HFFc6 (cell line): ENCODE measurements at regions not wholly inside any gene's neighbourhood (a gene's known extent, or its start where the extent isn't known, plus 50 kb on each side); places are given as distances from the start of the nearest gene placed in this dataset.
"Not testable (repeated sequence)": the region's sequence is repeated elsewhere in the genome, so short reads cannot be mapped to it uniquely, and the experiment has no call there.

ENCODE experiments used
- DNase-seq: peaks from one replicate; pipeline ENCODE4 v3.0.0-alpha.2; 2018
- H3K27ac Mint-ChIP-seq: 2 replicates; pipeline ENCODE4 v1.8.0; 2020; ENCODE audit warnings: mild to moderate bottlenecking, mixed read lengths
- H3K27me3 Mint-ChIP-seq: 2 replicates; pipeline ENCODE4 v1.8.0; 2021; ENCODE audit warnings: mild to moderate bottlenecking, moderate library complexity, mixed read lengths; ENCODE audit not compliant: insufficient read depth
- H3K36me3 Mint-ChIP-seq: 2 replicates; pipeline ENCODE4 v1.8.0; 2021; ENCODE audit warnings: low read depth, mixed read lengths
- H3K4me1 Mint-ChIP-seq: 2 replicates; pipeline ENCODE4 v1.8.0; 2020; ENCODE audit warnings: low read depth, mixed read lengths
- H3K4me3 Mint-ChIP-seq: 2 replicates; pipeline ENCODE4 v1.8.0; 2020; ENCODE audit warnings: mild to moderate bottlenecking, moderate library complexity, mixed read lengths
- H3K9me3 Mint-ChIP-seq: 2 replicates; pipeline ENCODE4 v1.8.0; 2020; ENCODE audit warnings: mild to moderate bottlenecking, mixed read lengths
- TF ChIP-seq, protein P1 (sequence below): fragments of 200-600 bp; sonication (generic); IDR thresholded peaks from 2 replicates; pipeline ENCODE4 v1.5.0; 2021; ENCODE audit warnings: antibody characterized with exemption, mild to moderate bottlenecking

DNA sequence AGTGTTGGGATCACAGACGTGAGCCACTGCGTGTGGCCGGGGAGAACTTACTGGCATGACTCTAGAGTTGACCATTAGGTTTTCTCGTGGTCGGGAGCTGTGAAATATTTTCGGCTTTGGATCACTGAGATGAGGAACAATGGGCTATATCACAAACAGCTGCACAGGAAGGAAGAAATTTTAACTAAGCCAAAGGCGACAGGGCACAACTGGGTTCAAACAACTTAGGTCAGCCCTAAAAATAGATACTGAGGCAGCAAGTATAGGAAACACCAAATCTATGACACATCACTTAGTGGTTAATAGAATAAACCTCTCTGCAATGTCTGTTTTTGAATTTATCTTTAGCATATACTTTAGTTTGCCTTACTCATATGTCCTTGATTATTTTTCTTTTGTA lies 162.9 kb downstream of the LRIG3 start:
- H3K9me3 Mint-ChIP-seq = no peaks in the 10 kb centered on the region; the same call in 1 of the 2 replicates
- TF ChIP-seq, protein P1, sequence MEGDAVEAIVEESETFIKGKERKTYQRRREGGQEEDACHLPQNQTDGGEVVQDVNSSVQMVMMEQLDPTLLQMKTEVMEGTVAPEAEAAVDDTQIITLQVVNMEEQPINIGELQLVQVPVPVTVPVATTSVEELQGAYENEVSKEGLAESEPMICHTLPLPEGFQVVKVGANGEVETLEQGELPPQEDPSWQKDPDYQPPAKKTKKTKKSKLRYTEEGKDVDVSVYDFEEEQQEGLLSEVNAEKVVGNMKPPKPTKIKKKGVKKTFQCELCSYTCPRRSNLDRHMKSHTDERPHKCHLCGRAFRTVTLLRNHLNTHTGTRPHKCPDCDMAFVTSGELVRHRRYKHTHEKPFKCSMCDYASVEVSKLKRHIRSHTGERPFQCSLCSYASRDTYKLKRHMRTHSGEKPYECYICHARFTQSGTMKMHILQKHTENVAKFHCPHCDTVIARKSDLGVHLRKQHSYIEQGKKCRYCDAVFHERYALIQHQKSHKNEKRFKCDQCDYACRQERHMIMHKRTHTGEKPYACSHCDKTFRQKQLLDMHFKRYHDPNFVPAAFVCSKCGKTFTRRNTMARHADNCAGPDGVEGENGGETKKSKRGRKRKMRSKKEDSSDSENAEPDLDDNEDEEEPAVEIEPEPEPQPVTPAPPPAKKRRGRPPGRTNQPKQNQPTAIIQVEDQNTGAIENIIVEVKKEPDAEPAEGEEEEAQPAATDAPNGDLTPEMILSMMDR = no peak
- peaks cover 7% of the 10 kb centered on the region for H3K36me3 Mint-ChIP-seq
- DNase-seq = peak; percentile 90
- H3K4me1 Mint-ChIP-seq = peaks cover 33% of the 10 kb centered on the region
- H3K4me3 Mint-ChIP-seq = peak overlapping the region; percentile 64
- peak overlapping the region; percentile 93 for H3K27ac Mint-ChIP-seq
- H3K27me3 Mint-ChIP-seq = no peaks in the 10 kb centered on the region

DNA sequence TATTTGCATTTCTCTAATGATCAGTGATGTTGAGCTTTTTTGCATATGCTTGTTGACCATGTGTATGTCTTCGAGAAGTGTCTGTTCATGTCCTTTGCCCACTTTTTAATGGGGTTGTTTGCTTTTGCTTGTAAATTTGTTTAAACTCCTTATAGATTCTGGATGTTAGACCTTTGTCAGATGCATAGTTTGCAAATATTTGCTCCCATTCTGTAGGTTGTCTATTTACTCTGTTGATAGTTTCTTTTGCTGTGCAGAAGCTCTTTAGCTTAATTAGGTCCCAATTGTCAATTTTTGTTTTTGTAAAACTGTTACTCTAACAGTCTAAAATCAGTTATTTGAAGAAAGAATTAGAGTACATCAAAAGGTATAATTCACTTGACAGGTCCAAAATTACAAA lies 160.6 kb downstream of the LRIG3 start:
- not testable (repeated sequence) for DNase-seq, H3K9me3 Mint-ChIP-seq, H3K4me3 Mint-ChIP-seq, H3K27ac Mint-ChIP-seq, H3K36me3 Mint-ChIP-seq, H3K27me3 Mint-ChIP-seq
- peaks cover 44% of the 10 kb centered on the region for H3K4me1 Mint-ChIP-seq

DNA sequence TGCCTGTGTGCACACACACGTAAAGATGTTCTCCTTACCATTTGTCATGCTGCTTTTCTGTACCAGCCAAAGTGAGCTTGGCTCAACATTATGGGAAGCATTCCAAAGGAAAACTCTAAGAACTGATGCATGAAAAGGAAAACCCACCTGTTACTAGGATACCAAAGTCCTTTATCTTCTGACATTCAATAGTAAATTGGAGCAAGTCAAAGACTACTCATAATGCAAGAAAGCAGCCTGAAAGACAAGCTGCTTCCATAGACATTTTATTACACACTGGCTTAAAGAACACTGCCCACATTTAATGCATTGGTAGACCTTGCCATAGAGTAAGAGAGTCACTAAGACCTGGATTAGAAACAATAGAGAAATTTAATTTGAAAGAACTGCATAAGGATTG lies 159.0 kb downstream of the LRIG3 start:
- Mint-ChIP-seq H3K9me3 (no peaks in the 10 kb centered on the region; the same call in 1 of the 2 replicates), H3K4me3 (no peak overlapping the region), H3K27ac (no peak overlapping the region), H3K36me3 (peaks cover 7% of the 10 kb centered on the region), H3K4me1 (peaks cover 53% of the 10 kb centered on the region), H3K27me3 (no peaks in the 10 kb centered on the region)
- TF ChIP-seq, protein P1 = no peak
- no peak for DNase-seq

DNA sequence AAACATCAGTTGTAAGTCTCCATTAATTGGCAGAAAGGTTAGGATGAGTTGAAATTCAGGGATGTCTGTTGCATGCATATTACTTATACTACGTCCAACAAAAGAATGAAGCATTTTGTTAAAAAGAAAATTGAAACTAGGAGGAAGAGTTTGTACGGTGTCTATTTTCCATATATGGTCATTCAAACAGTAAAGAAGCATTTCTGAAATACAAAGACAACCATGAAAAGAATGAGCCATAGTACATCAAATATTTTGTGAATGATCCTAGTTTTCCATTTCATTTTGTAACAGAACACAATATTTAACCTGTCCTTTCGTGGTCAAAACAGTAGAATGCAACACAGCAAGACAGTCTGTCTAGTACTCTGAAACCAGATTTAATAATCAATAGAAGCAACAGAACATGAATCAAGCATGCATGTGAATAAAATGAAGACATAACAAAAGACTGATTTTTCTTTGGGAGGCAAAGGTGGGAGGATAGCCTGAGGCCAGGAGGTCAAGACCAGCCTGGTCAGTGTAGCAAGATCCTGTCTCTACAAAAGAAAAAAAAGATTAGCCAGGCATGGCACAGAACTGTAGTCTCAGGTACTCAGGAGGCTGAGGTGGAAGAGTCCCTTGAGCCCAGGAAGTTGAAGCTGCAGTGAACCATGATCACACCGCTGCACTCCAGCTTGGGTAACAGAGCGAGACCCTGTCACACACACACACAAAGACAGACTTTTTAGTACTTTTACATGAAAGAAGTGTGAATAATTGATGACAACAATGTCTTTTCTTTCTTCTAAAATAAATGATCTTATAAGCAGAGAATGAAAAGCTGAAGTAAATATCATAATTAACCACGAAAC lies 156.0 kb downstream of the LRIG3 start:
- peaks cover 31% of the 10 kb centered on the region for H3K4me1 Mint-ChIP-seq
- H3K9me3 Mint-ChIP-seq = peaks cover 10% of the 10 kb centered on the region
- H3K4me3 Mint-ChIP-seq = peak overlapping the region; percentile 7; the same call in 1 of the 2 replicates
- H3K27ac Mint-ChIP-seq = peak overlapping the region; percentile 73
- peak; percentile 5 for DNase-seq
- TF ChIP-seq, protein P1 = no peak
- H3K36me3 Mint-ChIP-seq = peaks cover 10% of the 10 kb centered on the region
- H3K27me3 Mint-ChIP-seq = no peaks in the 10 kb centered on the region; the same call in 1 of the 2 replicates

DNA sequence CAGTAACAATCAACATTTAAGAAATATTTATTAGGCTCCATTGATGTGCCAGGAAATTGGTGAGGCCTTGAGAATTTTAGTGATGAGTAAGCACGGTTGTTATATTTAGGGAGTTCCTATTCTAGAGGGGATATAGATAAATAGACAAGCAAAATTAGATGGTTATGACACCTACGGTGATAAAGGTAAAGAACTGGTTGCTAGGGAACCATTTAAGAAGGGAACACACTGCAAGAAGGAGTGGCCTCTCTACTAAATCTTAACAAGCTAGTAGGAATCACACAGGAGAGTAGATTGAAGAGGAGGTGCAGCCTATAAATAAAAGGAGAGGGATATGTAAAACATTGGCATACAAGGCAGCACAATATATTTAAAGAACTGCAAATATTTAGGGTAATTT lies 155.2 kb downstream of the LRIG3 start:
- Mint-ChIP-seq H3K4me1 (peaks cover 31% of the 10 kb centered on the region), H3K4me3 (no peak overlapping the region), H3K27me3 (no peaks in the 10 kb centered on the region; the same call in 1 of the 2 replicates), H3K36me3 (peaks cover 17% of the 10 kb centered on the region), H3K27ac (peak overlapping the region; percentile 73), H3K9me3 (peaks cover 16% of the 10 kb centered on the region)
- TF ChIP-seq, protein P1 = no peak
- no peak for DNase-seq
